Natural killer cell treated with Interleukin-12 subunit alpha and Interleukin-12 subunit beta and Interleukin-15 and Interleukin-18, amount 100 ng/mL, for 72 hours (primary cell): ENCODE measurements at regions not wholly inside any gene's neighbourhood (a gene's known extent, or its start where the extent isn't known, plus 50 kb on each side); places are given as distances from the start of the nearest gene placed in this dataset.
A peak's percentile ranks its signal among the peaks of the same experiment; 100 is the strongest.
"Not testable (repeated sequence)": the region's sequence is repeated elsewhere in the genome, so short reads cannot be mapped to it uniquely, and the experiment has no call there.

Source experiments
- ATAC-seq, 2 donors: fragments of 150-1000 bp; cut with Tn5 transposase in 1 of 2; sonication (Bioruptor Pico), chemical (Tn5 transposase) in 1 of 2; 2 replicates each; pipeline ENCODE4 v1.10.0; 2021
- DNase-seq: peaks from one replicate; pipeline ENCODE4 v3.0.0; 2022; ENCODE audit warnings: low spot score
- H3K27ac Mint-ChIP-seq, 2 donors: 1 replicate in 1 of 2; 2 replicates in 1 of 2; pipeline ENCODE4 v1.8.0; 2022; ENCODE audit warnings: mixed read lengths in 2 of 2, mild to moderate bottlenecking in 1 of 2, moderate library complexity in 1 of 2
- H3K27me3 Mint-ChIP-seq, 2 donors: 1 replicate in 1 of 2; 2 replicates in 1 of 2; pipeline ENCODE4 v1.8.0; 2022; ENCODE audit warnings: mixed read lengths in 2 of 2
- H3K36me3 Mint-ChIP-seq: one replicate; pipeline ENCODE4 v1.8.0; 2022; ENCODE audit warnings: mixed read lengths
- H3K4me1 Mint-ChIP-seq, 2 donors: 1 replicate in 1 of 2; 2 replicates in 1 of 2; pipeline ENCODE4 v1.8.0; 2022; ENCODE audit warnings: low read depth in 2 of 2, mixed read lengths in 2 of 2, mild to moderate bottlenecking in 1 of 2
- H3K4me3 Mint-ChIP-seq: one replicate; pipeline ENCODE4 v1.8.0; 2022; ENCODE audit warnings: mixed read lengths
- H3K9me3 Mint-ChIP-seq: 2 replicates; pipeline ENCODE4 v1.8.0; 2022; ENCODE audit warnings: mixed read lengths

GRCh38 chr6:6950373-6951145, 157.2 kb upstream of the RREB1 start:
- Mint-ChIP-seq H3K9me3 (no peaks in the 10 kb centered on the region), H3K27ac (no peak overlapping the region), H3K27me3 (no peaks in the 10 kb centered on the region)

DNA sequence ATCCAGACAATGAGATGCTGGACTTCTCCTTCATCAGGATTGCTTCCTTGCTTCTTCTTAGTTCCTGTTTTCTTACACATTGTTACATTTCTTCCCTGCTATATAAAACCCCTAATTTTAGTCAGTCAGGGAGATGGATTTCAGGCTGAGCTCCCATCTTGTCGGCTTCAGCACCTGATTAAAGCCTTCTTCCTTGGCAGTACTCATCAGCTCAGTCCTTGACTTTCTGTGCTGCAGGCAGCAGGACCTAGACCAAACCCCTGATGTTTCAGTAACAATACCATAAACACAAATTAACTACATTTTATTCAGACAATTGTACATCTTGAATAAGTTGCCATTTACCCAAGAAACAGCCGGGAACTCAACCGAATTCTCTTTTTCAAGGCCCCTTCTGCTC, 156.4 kb upstream of the RREB1 start:
- no peak overlapping the region for H3K4me3 Mint-ChIP-seq

More at GRCh38 chr6:6950373-6951145, 157.2 kb upstream of the RREB1 start:
- ATAC-seq, result no peak
- DNase-seq, result no peak
- Mint-ChIP-seq H3K36me3 (no peaks in the 10 kb centered on the region), H3K4me3 (no peak overlapping the region), H3K4me1 (no peaks in the 10 kb centered on the region)

GRCh38 chr6:6952484-6952883, 155.3 kb upstream of the RREB1 start:
- H3K27ac Mint-ChIP-seq, result no peak overlapping the region
- H3K27me3 Mint-ChIP-seq, result no peaks in the 10 kb centered on the region
- H3K4me1 Mint-ChIP-seq, result no peaks in the 10 kb centered on the region
- H3K9me3 Mint-ChIP-seq, result no peaks in the 10 kb centered on the region
- DNase-seq (no peak), ATAC-seq (peak in 1 of 2 donors; percentile 37)
- H3K36me3 Mint-ChIP-seq, result no peaks in the 10 kb centered on the region
- no peak overlapping the region for H3K4me3 Mint-ChIP-seq

More for the DNA sequence above, 156.4 kb upstream of the RREB1 start:
- Mint-ChIP-seq H3K4me1 (no peaks in the 10 kb centered on the region), H3K27ac (no peak overlapping the region), H3K9me3 (no peaks in the 10 kb centered on the region), H3K36me3 (no peaks in the 10 kb centered on the region), H3K27me3 (no peaks in the 10 kb centered on the region)
- ATAC-seq (no peak), DNase-seq (no peak)

- H3K36me3 Mint-ChIP-seq, H3K9me3 Mint-ChIP-seq, H3K27ac Mint-ChIP-seq, H3K27me3 Mint-ChIP-seq, ATAC-seq, DNase-seq, H3K4me3 Mint-ChIP-seq, H3K4me1 Mint-ChIP-seq: not testable (repeated sequence)
Measured at GRCh38 chr6:6952927-6953326, 154.8 kb upstream of the RREB1 start.

- H3K4me1 Mint-ChIP-seq, result no peaks in the 10 kb centered on the region
- ATAC-seq (no peak), DNase-seq (no peak)
- H3K36me3 Mint-ChIP-seq, result no peaks in the 10 kb centered on the region
- no peak overlapping the region for H3K27ac Mint-ChIP-seq
- no peaks in the 10 kb centered on the region for H3K9me3 Mint-ChIP-seq
- no peak overlapping the region for H3K4me3 Mint-ChIP-seq
- peaks cover 0 to 5% of the 10 kb centered on the region in 2 donors for H3K27me3 Mint-ChIP-seq
Measured at GRCh38 chr6:6960571-6961251, 147.1 kb upstream of the RREB1 start.

GRCh38 chr6:6962086-6962485, 145.7 kb upstream of the RREB1 start:
- Mint-ChIP-seq H3K36me3 (no peaks in the 10 kb centered on the region), H3K27me3 (peaks cover 0 to 5% of the 10 kb centered on the region in 2 donors), H3K4me3 (no peak overlapping the region), H3K9me3 (no peaks in the 10 kb centered on the region), H3K4me1 (no peaks in the 10 kb centered on the region), H3K27ac (no peak overlapping the region)
- ATAC-seq (no peak), DNase-seq (no peak)

GRCh38 chr6:6962699-6963098, 145.1 kb upstream of the RREB1 start:
- H3K4me1 Mint-ChIP-seq, result no peaks in the 10 kb centered on the region

DNA sequence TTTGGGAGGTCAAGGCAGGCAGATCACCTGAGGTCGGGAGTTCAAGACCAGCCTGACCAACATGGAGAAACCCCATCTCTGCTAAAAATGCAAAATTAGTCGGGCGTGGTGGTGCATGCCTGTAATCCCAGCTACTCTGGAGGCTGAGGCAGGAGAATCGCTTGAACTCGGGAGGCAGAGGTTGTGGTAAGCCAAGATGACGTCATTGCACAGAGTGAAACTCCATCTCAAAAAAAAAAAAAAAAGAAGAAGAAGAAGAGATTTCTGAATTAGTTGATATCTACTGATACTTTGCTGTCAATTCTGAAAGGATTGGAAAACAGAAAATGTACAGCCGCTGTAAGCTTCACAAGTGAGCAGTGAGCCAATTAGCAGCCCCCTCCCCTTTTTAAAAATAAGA, 144.4 kb upstream of the RREB1 start:
- not testable (repeated sequence) for H3K27ac Mint-ChIP-seq, H3K4me1 Mint-ChIP-seq, H3K4me3 Mint-ChIP-seq, H3K9me3 Mint-ChIP-seq, ATAC-seq, H3K27me3 Mint-ChIP-seq, H3K36me3 Mint-ChIP-seq, DNase-seq

More at GRCh38 chr6:6962699-6963098, 145.1 kb upstream of the RREB1 start:
- Mint-ChIP-seq H3K27me3 (peaks cover 0 to 5% of the 10 kb centered on the region in 2 donors), H3K9me3 (no peaks in the 10 kb centered on the region), H3K36me3 (no peaks in the 10 kb centered on the region), H3K27ac (no peak overlapping the region), H3K4me3 (no peak overlapping the region)
- ATAC-seq (no peak), DNase-seq (no peak)

DNA sequence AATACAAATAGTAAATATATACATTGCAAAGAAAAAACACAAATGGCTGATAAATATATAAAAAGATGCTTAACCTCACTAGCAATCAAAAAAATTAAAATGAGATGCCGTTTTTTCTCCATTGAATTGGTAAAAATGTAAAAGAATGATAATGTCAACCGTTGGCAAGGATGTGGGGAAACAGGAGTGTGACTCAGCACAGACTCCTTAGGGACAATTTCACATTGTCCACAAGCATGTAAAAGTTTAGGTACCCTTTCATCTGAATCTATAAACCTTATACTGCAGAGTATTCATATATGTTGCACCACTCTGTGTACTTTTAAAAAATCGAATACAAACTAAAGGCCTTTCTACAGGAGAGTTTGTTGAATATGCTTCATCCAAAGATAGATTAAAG, 143.1 kb upstream of the RREB1 start:
- Mint-ChIP-seq H3K9me3 (no peaks in the 10 kb centered on the region), H3K4me3 (no peak overlapping the region), H3K36me3 (no peaks in the 10 kb centered on the region), H3K27me3 (peaks cover 0 to 5% of the 10 kb centered on the region in 2 donors), H3K4me1 (no peaks in the 10 kb centered on the region), H3K27ac (no peak overlapping the region)
- DNase-seq (no peak), ATAC-seq (no peak)

DNA sequence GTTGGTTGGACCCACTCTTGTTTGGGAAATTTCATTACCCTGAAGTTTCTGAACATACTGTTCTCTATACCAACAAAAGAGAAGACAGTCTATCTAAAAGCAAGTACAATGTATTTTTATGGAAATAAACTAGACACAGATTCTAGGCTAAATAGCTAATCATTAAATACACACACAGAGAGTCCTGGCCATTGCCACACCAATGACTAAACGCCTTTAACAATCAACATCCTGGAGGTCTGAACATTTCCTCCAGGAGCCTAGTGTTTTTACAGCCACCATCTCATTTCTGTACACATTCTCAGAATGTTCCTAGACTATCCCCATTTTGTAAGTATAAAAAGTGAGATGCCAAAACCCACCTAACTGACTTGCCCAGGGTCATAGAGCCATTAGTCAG, 141.6 kb upstream of the RREB1 start:
- Mint-ChIP-seq H3K36me3 (no peaks in the 10 kb centered on the region), H3K4me1 (no peaks in the 10 kb centered on the region)

GRCh38 chr6:6966569-6966968, 141.2 kb upstream of the RREB1 start:
- Mint-ChIP-seq H3K4me3 (no peak overlapping the region), H3K36me3 (no peaks in the 10 kb centered on the region), H3K27ac (no peak overlapping the region), H3K9me3 (no peaks in the 10 kb centered on the region), H3K4me1 (no peaks in the 10 kb centered on the region), H3K27me3 (peaks cover 0 to 5% of the 10 kb centered on the region in 2 donors)
- DNase-seq (no peak), ATAC-seq (no peak)

More for the DNA sequence above, 141.6 kb upstream of the RREB1 start:
- ATAC-seq (no peak), DNase-seq (no peak)
- Mint-ChIP-seq H3K4me3 (no peak overlapping the region), H3K9me3 (no peaks in the 10 kb centered on the region), H3K27me3 (peaks cover 0 to 5% of the 10 kb centered on the region in 2 donors), H3K27ac (no peak overlapping the region)

- H3K9me3 Mint-ChIP-seq, result no peaks in the 10 kb centered on the region
- no peak overlapping the region for H3K27ac Mint-ChIP-seq
- H3K27me3 Mint-ChIP-seq, result no peaks in the 10 kb centered on the region
- no peak overlapping the region for H3K4me3 Mint-ChIP-seq
- H3K4me1 Mint-ChIP-seq, result no peaks in the 10 kb centered on the region
- ATAC-seq (no peak), DNase-seq (no peak)
- no peaks in the 10 kb centered on the region for H3K36me3 Mint-ChIP-seq
Measured at GRCh38 chr6:6968357-6968730, 139.4 kb upstream of the RREB1 start.

DNA sequence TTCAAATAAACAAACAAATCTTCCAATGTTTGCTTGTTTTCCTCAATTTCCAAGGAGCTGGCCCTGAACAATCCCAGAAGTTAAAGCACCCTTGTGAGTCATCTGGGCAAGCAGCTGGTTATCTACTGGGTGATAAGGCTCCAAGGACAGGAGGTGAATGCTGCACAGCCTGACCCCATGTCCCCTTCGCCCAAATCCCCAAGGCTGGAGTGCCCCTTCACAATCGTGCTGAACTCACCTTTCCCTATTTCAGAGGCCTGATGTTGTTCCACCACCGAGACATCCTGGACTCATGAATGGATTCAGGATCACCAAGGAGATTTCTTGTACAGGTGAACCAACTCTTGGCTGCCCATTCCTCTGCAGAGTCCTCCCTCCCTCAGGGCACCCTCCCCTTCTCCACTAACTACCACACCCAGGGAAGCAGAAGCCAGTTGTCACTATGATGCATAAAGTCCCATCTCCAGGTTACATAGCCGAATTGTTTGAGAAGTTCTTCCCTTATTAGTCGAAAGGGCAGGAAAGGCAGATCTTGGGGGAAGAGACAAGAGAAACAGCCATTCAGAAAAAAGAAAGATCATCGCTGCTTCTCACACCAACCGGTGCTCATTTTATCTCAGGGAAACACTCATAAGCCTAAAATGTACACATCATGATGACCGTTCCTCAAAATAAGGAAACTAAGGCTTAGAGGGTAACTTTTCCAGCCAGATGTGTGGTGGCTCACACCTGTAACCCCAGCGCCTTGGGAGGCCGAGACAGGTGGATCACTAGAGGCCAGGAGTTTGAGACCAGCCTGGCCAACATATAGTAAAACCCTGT, 138.8 kb upstream of the RREB1 start:
- DNase-seq (no peak), ATAC-seq (no peak)
- Mint-ChIP-seq H3K9me3 (no peaks in the 10 kb centered on the region), H3K36me3 (no peaks in the 10 kb centered on the region), H3K4me3 (no peak overlapping the region), H3K4me1 (no peaks in the 10 kb centered on the region), H3K27me3 (no peaks in the 10 kb centered on the region), H3K27ac (no peak overlapping the region)

DNA sequence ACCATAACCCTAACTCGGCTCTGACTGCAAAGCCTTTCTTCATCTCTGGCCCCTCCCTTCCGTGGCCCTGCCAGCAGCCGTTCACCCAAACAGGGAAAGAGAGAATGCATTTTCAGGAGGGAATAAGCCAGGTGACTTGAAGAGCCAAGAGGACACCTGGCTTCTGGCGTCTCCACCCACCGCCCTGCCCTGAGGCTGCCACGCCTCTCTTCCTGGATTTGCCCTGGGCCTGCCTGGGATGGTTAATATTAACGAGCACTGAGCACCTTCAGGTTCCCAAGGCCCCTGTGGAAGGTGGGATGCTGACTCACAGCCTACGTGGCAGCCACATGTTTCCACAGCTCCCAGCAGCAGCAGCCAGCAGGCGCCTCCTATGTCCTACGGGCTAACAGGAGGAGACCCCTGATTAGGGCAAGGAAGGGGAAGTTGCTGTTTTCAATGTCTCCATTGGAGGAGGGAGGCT, 138.0 kb upstream of the RREB1 start:
- H3K27ac Mint-ChIP-seq, result no peak overlapping the region
- H3K4me3 Mint-ChIP-seq, result no peak overlapping the region
- ATAC-seq, result no peak
- H3K9me3 Mint-ChIP-seq, result no peaks in the 10 kb centered on the region
- no peak for DNase-seq
- no peaks in the 10 kb centered on the region for H3K4me1 Mint-ChIP-seq
- no peaks in the 10 kb centered on the region for H3K36me3 Mint-ChIP-seq
- peaks cover 0 to 4% of the 10 kb centered on the region in 2 donors for H3K27me3 Mint-ChIP-seq
